B cell (primary cell): ENCODE measurements at regions not wholly inside any gene's neighbourhood (a gene's known extent, or its start where the extent isn't known, plus 50 kb on each side); places are given as distances from the start of the nearest gene placed in this dataset.

ENCODE experiments used
- ATAC-seq: fragments of 200-7000 bp; cut with Tn5 transposase; one replicate; pipeline ENCODE4 v1.10.0; 2021; ENCODE audit warnings: low read depth, mild to moderate bottlenecking, moderate number of reproducible peaks, moderate library complexity
- CTCF ChIA-PET: fragments of 350-600 bp; sonication (Branson Sonifier 250); formaldehyde crosslinking; loops from one replicate; lab custom pipeline; 2021; ENCODE audit warnings: antibody characterized with exemption, inconsistent platforms; lab: Charles Lee
- POLR2A ChIA-PET: fragments of 350-600 bp; sonication (Branson Sonifier 250); formaldehyde crosslinking; loops from one replicate; lab custom pipeline; 2021; ENCODE audit warnings: antibody characterized with exemption; lab: Charles Lee
- DNase-seq: peaks from one replicate; pipeline ENCODE4 v3.0.0; 2013
- H2AFZ ChIP-seq: 2 replicates; pipeline ENCODE4 v1.6.1; 2012; ENCODE audit warnings: mild to moderate bottlenecking, low read depth, low read length; ENCODE audit not compliant: insufficient read depth, poor library complexity, severe bottlenecking
- H3K27ac ChIP-seq, 2 donors: 1 replicate in 1 of 2; 2 replicates in 1 of 2; pipeline ENCODE4 v1.5.1; 2012 to 2013; ENCODE audit warnings: low read length in 2 of 2, mild to moderate bottlenecking in 2 of 2, moderate library complexity in 1 of 2
- H3K27me3 ChIP-seq, 4 experiments: fragments of 200-600 bp in 1 of 4; sonication (generic) in 1 of 4; replicated peaks in 1 of 4; 1 replicate in 2 of 4; 2 replicates in 2 of 4; pipeline versions ENCODE4 v1.6.1 to v1.7.0; 2013 to 2016; ENCODE audit warnings: low read length in 3 of 4, mild to moderate bottlenecking in 2 of 4, mixed read lengths in 1 of 4, moderate library complexity in 1 of 4; ENCODE audit not compliant: insufficient read depth in 4 of 4, control insufficient read depth in 3 of 4; ENCODE audit errors: control extremely low read depth in 1 of 4
- H3K36me3 ChIP-seq, 2 experiments: replicated peaks in 1 of 2; 1 replicate in 1 of 2; 2 replicates in 1 of 2; pipeline versions ENCODE4 v1.6.1 to v1.7.1; 2013; ENCODE audit warnings: low read length in 1 of 2; ENCODE audit not compliant: insufficient read depth in 2 of 2, control insufficient read depth in 1 of 2; ENCODE audit errors: control extremely low read depth in 1 of 2, extremely low read depth in 1 of 2
- H3K4me1 ChIP-seq, 2 donors: fragments of 200-600 bp in 1 of 2; sonication (generic) in 1 of 2; 1 replicate in 1 of 2; 2 replicates in 1 of 2; pipeline versions ENCODE4 v1.5.1 to v1.6.1; 2013 to 2017; ENCODE audit warnings: low read length in 2 of 2; ENCODE audit not compliant: control insufficient read depth in 2 of 2, insufficient read depth in 2 of 2
- H3K4me2 ChIP-seq: replicated peaks from 2 replicates; pipeline ENCODE3; 2012; ENCODE audit warnings: mild to moderate bottlenecking, low read depth, low read length; ENCODE audit not compliant: poor library complexity, severe bottlenecking
- H3K4me3 ChIP-seq, 5 experiments: fragments of 200-600 bp in 1 of 5; sonication (generic) in 1 of 5; 1 replicate in 3 of 5; 2 replicates in 2 of 5; pipeline versions ENCODE4 v1.5.1 to v1.7.0; 2011 to 2016; ENCODE audit warnings: low read length in 4 of 5, mild to moderate bottlenecking in 4 of 5, low read depth in 2 of 5, control low read depth in 1 of 5, moderate library complexity in 1 of 5; ENCODE audit not compliant: insufficient read depth in 1 of 5; ENCODE audit errors: control extremely low read depth in 1 of 5, extremely low read depth in 1 of 5
- H3K79me2 ChIP-seq: fragments of 200-600 bp; sonication (generic); one replicate; pipeline ENCODE4 v1.6.0; 2016; ENCODE audit warnings: low read length; ENCODE audit not compliant: control insufficient read depth, insufficient read depth
- H3K9ac ChIP-seq: fragments of 200-600 bp; sonication (generic); 2 replicates; pipeline ENCODE4 v1.6.1; 2017; ENCODE audit warnings: mild to moderate bottlenecking, low read length, moderate library complexity
- H3K9me3 ChIP-seq, 3 donors: one replicate each; pipeline versions ENCODE4 v1.6.1 to v1.7.1; 2013; ENCODE audit warnings: low read length in 2 of 3; ENCODE audit not compliant: control insufficient read depth in 2 of 3, insufficient read depth in 1 of 3; ENCODE audit errors: control extremely low read depth in 1 of 3
- H4K20me1 ChIP-seq: 2 replicates; pipeline ENCODE4 v1.6.0; 2012; ENCODE audit warnings: mild to moderate bottlenecking, low read length; ENCODE audit not compliant: insufficient read depth, control insufficient read depth, poor library complexity, severe bottlenecking
- H3K27ac Mint-ChIP-seq: one replicate; pipeline ENCODE4 v1.8.0; 2021; ENCODE audit warnings: mixed read lengths
- H3K27me3 Mint-ChIP-seq: one replicate; pipeline ENCODE4 v1.8.0; 2021; ENCODE audit warnings: mixed read lengths
- H3K4me1 Mint-ChIP-seq: one replicate; pipeline ENCODE4 v1.8.0; 2021; ENCODE audit warnings: mixed read lengths
- H3K4me3 Mint-ChIP-seq: one replicate; pipeline ENCODE4 v1.8.0; 2021; ENCODE audit warnings: mixed read lengths
- H3K9me3 Mint-ChIP-seq: one replicate; pipeline ENCODE4 v1.8.0; 2022; ENCODE audit warnings: mixed read lengths; ENCODE audit not compliant: insufficient read depth
- EZH2 ChIP-seq: IDR thresholded peaks from 2 replicates; pipeline ENCODE4 v1.6.1; 2012; ENCODE audit warnings: borderline replicate concordance, low read depth, mild to moderate bottlenecking, moderate library complexity, low read length; ENCODE audit not compliant: insufficient read depth, poor library complexity, severe bottlenecking
- WGBS: methylation state at CpG from one replicate; pipeline ENCODE4 v1.1.5; 2013; ENCODE audit warnings: missing lambda C conversion rate; ENCODE audit not compliant: insufficient coverage; 5-methylcytosine and 5-hydroxymethylcytosine counted together
- intact Hi-C: fragments of 100-400 bp; cut with micrococcal nuclease; formaldehyde crosslinking; loops from one replicate; pipeline ENCODE4 v1.10.0; 2022
- TF ChIP-seq, protein P1 (sequence below): fragments of 200-600 bp; IDR thresholded peaks from one replicate; pipeline ENCODE4 v1.8.0; 2022; ENCODE audit warnings: antibody characterized with exemption, mild to moderate bottlenecking

DNA sequence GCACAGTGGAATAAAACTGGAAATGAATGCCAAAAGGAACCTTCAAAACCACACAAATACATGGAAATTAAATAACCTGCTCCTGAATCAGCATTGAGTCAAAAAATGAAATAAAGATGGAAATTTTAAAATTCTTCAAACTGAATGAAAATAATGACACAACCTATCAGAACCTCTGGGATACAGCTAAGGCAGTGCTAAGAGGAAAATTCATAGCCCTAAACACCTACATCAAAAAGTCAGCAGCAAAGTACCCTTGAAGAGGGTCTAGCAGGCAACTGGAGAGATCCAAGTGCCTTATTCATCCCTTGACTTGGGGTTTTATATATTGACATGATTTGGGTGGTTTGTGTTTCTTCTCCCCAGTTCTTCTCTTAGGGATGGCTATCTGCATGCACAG is 294.1 kb downstream of the PMP22 start:
- Mint-ChIP-seq H3K9me3 (peaks cover 14% of the 10 kb centered on the region), H3K27me3 (no peaks in the 10 kb centered on the region)

DNA sequence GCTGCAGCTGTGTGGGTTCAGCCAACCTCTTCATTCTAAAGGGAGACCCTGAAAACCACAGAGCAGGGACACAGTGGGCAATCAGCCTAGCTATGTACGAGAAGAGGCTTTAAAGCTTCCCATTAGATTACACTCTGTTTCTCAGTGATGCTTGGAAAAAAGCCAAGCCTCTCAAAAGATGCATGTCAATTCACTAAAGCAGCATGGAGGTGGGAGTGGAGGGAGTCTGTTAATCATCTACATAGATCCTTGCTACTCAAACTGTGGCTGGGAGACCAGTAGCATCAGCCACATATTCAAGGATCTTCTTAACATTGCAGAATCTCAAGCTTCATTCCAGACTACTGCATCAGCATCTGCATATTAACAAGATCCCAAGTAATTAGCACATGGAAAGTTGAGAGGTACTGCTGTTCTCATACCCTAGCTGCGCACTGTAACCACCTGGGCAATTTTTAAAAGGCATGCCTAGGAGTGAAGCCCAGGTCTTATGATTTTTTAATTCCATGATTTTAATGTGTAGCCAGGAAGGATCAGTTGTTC is 305.9 kb downstream of the PMP22 start:
- no peak for TF ChIP-seq EZH2
- TF ChIP-seq, protein P1, sequence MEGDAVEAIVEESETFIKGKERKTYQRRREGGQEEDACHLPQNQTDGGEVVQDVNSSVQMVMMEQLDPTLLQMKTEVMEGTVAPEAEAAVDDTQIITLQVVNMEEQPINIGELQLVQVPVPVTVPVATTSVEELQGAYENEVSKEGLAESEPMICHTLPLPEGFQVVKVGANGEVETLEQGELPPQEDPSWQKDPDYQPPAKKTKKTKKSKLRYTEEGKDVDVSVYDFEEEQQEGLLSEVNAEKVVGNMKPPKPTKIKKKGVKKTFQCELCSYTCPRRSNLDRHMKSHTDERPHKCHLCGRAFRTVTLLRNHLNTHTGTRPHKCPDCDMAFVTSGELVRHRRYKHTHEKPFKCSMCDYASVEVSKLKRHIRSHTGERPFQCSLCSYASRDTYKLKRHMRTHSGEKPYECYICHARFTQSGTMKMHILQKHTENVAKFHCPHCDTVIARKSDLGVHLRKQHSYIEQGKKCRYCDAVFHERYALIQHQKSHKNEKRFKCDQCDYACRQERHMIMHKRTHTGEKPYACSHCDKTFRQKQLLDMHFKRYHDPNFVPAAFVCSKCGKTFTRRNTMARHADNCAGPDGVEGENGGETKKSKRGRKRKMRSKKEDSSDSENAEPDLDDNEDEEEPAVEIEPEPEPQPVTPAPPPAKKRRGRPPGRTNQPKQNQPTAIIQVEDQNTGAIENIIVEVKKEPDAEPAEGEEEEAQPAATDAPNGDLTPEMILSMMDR = no peak

More for the DNA sequence above, 294.1 kb downstream of the PMP22 start:
- Histone ChIP-seq H3K9ac (no peak overlapping the region), H3K9me3 (peaks cover 0 to 17% (median 6%) of the 10 kb centered on the region in 3 donors), H3K79me2 (no peaks in the 10 kb centered on the region), H3K4me1 (no peaks in the 10 kb centered on the region), H3K36me3 (no peaks in the 10 kb centered on the region), H3K27me3 (no peaks in the 10 kb centered on the region), H3K27ac (no peak overlapping the region), H2AFZ (no peak overlapping the region), H3K4me3 (no peak overlapping the region), H4K20me1 (no peaks in the 10 kb centered on the region), H3K4me2 (no peak overlapping the region)
- ChIA-PET POLR2A (no interaction called here), CTCF (no interaction called here)
- TF ChIP-seq EZH2 = no peak
- TF ChIP-seq, protein P1 = no peak
- no peak for ATAC-seq
- Mint-ChIP-seq H3K4me3 (no peak overlapping the region), H3K4me1 (no peaks in the 10 kb centered on the region), H3K27ac (no peak overlapping the region)
- no peak for DNase-seq
- intact Hi-C loops = no loop called here

More for the DNA sequence above, 305.9 kb downstream of the PMP22 start:
- no peaks in the 10 kb centered on the region for H3K36me3 ChIP-seq
- H3K9me3 ChIP-seq = no peaks in the 10 kb centered on the region
- H3K27ac ChIP-seq = no peak overlapping the region
- H2AFZ ChIP-seq = no peak overlapping the region
- ATAC-seq (no peak), DNase-seq (no peak)
- no peaks in the 10 kb centered on the region for H3K4me1 ChIP-seq
- H3K4me1 Mint-ChIP-seq = no peaks in the 10 kb centered on the region
- no peaks in the 10 kb centered on the region for H3K79me2 ChIP-seq
- peaks cover 0 to 4% (median 0%) of the 10 kb centered on the region in 4 experiments for H3K27me3 ChIP-seq
- WGBS = 100% methylated on average over 1 of the region's 2 CpGs
- H3K27me3 Mint-ChIP-seq = peaks cover 3% of the 10 kb centered on the region
- ChIA-PET CTCF (no interaction called here), POLR2A (no interaction called here)
- no peak overlapping the region for H3K4me3 ChIP-seq
- H3K4me3 Mint-ChIP-seq = no peak overlapping the region
- intact Hi-C loops = no loop called here
- H3K9ac ChIP-seq = no peak overlapping the region
- peaks cover 3% of the 10 kb centered on the region for H3K9me3 Mint-ChIP-seq
- no peak overlapping the region for H3K27ac Mint-ChIP-seq
- no peaks in the 10 kb centered on the region for H4K20me1 ChIP-seq
- no peak overlapping the region for H3K4me2 ChIP-seq
